ENCODE measurements at regions not wholly inside any gene's neighbourhood (a gene's known extent, or its start where the extent isn't known, plus 50 kb on each side); places are given as distances from the start of the nearest gene placed in this dataset.

DNA sequence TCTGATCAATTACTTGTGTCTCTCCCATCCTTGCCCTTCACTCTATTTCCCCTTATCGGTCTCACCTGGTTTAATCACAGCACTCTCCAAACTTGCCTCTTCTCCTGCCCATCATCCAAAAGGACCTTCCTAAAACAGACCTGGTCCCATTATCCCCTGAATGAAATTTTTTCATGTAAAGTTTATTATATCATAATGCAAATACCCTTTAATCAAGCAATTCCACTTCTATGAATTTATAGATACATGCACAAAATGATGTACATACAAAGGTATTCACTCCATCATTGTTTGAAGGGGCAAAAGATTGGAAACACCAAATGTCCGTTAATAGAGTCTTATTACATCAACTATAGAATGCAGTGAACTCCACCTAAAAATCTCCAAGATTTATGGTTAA, 88.1 kb upstream of the PKDCC start:
- DNase-seq (ENCODE audit: extremely low read depth in 1 of 2, low read depth in 1 of 2): no peak

DNA sequence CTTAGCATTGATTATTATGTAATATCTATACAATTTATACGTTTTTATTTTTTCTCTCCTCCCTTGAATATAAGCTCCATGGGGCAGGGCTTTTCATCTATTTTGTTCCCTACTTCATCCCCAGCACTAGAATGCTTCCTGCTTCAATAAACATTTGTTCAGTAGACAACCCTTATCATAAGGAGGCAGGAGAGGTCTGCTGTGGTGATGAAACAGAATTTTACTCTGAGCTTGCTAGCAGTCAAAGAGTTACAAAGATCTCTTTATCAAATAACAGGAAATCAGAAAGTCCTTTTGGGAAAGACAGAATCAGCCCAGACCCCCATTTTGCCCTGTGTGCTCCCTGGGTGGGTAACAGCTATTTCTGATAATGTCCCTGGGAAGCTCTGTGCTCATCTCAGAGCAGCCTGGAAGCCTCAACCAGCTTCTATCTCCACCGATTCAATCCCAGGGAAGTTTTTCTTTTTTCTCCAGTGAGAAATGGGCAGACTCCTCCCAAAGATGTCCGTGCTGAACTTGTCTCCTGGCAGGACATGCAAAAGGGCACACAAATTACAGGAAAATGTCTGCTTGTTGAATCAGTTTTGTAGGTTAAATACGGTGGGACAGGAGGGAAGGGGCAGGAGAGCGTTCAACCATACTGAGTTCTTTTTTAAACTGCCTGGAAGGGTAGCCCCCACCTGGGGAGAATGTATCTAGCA, 84.7 kb upstream of the PKDCC start:
- no peak for DNase-seq (ENCODE audit: extremely low read depth in 1 of 2, low read depth in 1 of 2)

DNA sequence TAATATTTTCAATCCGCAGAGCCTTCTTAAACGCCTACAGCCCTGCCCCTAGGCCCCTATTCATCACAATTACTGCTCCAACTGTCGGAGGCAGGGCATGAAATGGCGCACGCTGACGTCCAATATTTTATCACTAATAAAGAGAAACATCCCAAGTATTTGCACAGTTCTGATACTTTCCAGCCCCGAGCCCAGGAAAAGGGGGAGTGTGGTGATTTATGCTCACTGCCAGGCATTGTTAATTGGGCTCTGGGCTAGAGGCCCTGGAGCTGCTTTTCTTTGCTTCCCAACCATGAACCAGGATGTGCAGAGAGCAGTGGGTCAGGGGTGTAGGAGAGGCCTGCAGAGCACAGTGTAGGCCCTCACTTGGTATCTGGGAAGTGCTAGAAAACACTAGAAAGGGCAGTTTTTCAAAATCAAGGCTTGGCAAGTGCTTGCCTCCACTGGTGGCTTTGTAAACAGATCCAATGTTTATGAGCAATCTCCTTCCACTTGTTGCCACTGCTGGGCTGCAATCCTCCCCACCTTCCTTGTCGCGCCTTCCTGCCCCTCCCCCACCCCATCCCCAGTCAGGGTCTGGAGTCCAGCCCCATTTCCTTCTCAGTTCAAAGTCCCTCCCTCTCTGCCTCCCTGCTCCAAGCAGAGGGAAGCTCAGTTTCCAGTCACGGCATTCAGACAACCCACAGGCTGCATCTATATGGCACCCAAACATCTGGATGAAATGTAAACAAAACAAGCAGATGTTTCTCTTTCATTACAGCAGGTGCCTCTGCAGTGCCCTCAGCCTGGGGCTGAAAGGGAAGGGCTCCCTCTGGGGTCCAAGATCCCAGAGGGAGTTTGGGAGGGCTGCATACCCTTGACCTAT, 83.9 kb upstream of the PKDCC start:
- no peak for DNase-seq (ENCODE audit: extremely low read depth in 1 of 2, low read depth in 1 of 2)

DNA sequence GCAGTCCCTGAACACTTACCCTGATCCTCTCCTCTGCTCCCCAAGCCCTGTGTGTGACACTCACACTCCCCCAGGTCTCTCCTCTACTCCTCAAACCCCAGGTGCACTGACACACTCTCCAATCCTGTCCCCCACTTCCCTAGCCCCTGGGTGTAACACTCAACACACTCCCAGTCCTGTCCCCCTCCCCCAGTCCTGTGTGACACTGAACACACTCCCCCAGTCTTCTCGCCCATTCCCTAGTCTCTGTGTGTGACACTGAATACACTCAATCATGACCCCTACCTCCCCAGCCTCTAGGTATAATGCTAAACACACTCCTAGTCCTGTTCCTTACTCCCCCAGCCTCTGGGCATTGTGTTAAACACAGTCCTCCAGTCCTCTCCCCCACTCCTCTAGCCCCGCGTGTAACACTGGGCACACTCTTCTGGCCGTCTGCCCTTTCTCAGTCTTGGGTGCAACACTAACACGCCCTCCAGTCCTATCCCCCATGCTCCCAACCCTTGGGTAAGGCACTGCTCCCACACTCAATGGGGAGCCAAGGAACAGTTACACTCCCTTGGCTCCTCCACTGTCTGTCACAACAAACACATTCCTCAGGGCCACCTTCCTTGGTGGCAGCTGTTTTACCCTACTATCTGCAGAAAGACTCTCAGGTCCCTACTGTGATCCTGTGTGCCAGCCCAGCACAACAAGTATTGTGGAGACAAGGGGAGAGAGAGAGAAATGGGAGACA, 82.5 kb upstream of the PKDCC start:
- no peak for DNase-seq (ENCODE audit: extremely low read depth in 1 of 2, low read depth in 1 of 2)

DNA sequence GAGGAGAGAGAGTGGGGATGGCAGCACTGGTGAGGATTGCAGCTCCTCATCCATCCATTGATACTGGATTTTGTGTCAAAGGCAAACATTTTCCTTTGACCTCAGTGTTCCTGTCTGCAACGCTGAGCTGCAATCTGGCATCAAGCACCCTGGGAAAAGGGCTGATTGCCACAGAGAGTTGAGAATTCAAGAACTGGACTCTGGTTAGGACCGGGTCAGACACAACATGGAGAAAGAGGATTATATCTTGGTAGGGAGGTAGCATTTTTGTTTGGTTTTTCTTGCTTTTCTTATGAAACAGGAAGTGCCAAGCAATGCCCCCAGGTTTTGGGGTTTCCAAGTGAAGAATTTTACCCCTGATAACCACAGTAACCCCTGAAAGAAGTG, 81.9 kb upstream of the PKDCC start:
- no peak for DNase-seq (ENCODE audit: extremely low read depth in 1 of 2, low read depth in 1 of 2)

DNA sequence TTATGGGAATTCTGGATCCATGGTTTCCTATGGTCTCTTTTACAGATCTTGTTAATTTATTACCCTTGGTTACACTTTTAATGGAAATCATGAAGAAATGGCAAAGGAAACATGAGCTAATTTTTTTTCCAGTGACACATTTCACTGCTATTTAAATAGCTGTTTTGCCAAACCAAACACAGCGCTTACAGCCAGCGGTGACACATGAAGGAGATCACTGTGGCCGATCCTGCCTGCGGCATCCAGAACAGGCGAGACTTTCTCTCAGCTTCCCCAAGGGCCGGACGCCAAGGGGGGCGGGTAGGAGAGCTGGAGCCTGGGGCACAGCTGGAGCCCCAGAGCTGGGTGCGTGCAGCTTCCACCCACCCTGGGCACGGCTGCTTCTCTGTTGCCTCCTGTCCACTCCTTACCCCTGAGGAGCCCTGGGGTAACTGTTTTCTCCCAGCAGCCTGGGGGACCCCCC, 81.4 kb upstream of the PKDCC start:
- no peak for DNase-seq (ENCODE audit: extremely low read depth in 1 of 2, low read depth in 1 of 2)

DNA sequence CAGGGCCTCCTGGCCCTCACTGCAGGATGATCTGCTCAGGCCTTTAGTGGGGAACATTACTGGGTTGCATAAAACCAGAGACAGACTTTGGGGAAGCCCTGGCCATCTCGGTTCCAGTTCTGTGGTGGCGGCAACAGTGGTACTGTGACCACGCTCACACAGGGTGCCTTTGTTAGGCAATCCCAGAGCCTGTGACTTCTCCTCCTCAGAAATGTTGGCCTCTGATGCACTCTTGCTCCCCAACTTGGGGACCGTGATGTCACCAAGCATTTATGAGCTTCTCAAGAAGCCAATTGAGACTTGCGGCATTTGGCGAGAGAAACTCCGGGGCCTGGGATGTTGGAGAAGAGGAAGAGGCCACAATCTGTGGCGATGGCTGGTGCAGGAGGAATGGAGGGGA, 80.9 kb upstream of the PKDCC start:
- DNase-seq (ENCODE audit: extremely low read depth in 1 of 2, low read depth in 1 of 2): no peak

DNA sequence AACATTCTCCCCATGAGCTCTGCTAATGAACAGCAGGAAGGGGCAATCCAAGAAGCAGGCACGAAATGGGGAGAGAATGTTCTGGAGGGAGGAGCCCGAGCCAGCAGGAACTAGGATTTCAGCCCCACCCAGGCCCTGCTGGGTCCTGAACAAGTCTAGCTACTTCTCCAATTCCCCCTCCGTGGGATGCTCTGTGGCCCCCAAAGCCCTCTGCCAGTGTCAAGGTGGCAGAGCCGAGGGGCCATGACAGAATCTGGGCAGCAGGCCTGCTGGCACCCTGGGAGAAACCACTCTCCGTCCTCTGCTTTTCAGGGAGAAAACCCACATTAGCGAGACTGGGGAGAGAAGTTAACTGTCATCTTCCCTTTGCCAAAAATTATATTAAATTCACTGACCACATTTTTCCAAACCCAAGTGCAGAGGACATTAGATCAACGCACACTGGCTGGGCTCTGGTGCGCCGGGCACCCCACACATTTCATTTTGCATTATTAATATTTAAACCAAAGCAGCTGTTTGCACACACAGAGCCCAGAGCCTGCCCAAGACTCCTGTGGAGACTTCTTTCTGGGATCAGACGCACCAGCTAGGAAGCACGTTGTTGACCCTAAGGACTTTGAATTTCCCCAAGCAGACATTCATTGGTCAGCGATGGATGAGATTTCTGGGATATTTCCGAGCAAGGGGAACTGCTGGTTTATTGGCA, 80.2 kb upstream of the PKDCC start:
- no peak for DNase-seq (ENCODE audit: extremely low read depth in 1 of 2, low read depth in 1 of 2)

DNA sequence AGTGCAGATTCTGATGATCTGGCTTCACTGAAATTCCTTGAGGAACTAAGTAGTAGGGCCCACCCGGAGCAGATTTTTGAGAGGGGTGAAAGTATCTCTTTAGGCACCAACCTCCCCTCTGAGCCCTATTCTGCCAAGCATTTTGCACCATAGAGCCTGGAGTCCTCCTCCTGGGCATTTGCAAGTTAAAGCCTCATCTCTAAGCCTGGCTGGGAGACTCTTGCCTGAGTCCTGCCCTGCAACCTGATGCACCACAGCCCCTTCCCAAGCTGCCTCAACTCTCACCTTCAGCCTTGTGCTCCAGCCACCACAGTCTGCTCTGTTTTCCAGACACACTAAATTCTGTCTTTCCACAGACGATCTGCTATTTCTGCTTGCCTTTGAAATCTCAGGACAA, 79.6 kb upstream of the PKDCC start:
- DNase-seq (ENCODE audit: extremely low read depth in 1 of 2, low read depth in 1 of 2): no peak

DNA sequence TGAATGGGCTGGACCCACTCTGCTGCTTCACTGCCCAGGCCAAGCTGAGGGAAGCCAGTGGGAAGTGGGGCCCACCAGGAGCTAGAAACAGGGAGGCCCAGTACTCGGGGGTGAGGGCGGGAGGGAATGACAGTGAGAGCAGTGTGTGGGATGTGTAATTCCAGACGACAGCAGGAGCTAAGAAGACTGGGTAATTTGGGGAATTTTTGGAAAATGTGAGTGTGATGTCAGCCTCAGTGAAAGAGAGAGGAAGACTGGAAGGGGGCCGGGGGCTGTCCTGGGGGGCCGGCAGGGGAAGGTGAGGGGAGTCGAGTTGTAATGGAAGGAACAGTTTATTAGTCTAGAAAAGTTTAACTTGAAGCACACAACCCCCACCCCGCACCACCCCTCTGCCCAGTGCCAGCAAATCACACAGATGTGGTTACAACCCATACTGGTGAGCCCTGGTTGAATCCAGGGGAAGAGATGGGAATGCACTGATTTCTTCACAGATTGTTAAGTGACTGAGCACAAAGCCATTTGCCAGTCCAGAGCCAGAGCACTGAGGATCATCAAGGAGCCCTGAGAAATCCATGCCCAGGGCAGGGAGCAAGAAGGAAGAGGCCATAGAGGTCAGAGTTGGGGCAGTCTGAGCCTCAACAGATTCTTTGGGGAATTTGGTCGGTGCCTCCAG, 76.7 kb upstream of the PKDCC start:
- DNase-seq (ENCODE audit: extremely low read depth in 1 of 2, low read depth in 1 of 2): no peak

DNA sequence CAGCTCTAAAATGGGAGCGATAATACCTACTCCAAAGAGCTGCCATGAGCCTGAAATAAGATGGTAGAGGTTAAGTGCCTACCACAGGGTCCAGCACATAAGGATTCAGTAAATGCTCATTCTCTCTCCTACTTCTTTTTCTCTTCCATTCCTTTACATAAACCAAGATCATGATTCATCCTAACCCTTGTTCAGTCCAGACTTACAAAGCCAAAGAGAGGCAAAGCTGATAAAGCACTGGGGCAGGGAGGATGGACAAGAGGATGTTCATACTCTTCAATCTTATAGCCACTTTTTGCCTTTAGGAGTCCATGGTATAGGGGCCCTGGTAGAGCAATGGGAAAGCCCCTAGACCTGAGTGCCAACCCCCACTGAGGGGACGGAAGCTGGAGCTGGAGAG, 75.6 kb upstream of the PKDCC start:
- DNase-seq (ENCODE audit: extremely low read depth in 1 of 2, low read depth in 1 of 2): no peak

DNA sequence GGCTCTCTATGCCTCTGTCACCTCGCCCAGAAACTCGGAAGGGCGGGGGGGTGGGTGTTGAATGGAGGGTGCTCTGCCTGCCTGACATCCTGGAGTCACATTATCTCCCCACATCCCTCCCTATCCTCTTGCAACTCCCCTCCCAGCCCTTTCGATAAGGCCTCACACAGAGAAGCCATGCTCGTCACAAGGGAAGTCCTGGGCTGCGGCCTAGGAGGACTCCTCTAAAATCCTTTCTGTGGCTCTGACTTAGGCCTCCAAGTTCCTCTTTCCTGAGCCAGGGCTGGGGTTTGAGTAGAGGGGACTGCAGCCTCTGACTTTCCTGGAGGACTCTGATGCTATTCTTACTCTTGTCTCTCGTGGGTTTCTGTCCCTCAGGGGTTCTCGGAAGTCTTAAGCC, 75.0 kb upstream of the PKDCC start:
- no peak for DNase-seq (ENCODE audit: extremely low read depth in 1 of 2, low read depth in 1 of 2)

DNA sequence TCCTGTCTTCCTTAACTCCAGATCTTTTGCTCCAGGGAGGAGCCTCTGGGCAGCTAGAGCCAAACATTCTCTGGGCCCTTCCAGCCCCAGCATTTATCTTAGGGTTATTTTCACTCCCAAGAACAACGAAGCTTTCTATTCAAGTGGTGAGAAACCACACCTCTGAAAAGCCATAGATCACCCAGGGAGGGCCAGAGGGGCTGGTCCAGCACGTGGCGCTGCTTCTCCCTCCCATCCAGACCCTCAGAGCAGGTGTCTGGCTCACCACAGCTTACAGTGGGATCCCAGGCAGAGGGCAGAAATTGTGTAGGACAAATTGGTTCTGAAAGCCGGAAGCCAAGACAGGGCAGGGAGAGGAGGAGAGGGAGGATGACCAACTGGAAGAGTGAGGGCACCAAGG, 74.0 kb upstream of the PKDCC start:
- DNase-seq (ENCODE audit: extremely low read depth in 1 of 2, low read depth in 1 of 2): no peak

DNA sequence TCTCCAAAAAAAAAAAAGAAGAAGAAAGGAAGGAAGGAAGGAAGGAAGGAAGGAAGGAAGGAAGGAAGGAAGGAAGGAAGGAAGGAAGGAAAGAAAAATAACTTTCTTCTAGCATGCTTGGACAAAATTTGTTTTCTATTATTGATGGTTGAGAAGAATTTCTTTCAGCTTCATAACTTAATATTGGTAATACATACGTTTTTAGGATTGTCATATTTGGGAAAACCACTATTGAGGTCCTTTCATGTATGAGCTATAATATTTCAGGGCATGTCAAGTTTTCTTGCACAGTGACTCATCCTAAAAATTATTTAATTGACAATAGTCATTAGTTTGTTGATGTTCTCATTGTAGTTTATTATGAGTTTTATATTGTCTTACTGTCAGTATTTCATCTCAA, 66.4 kb upstream of the PKDCC start:
- no peak for DNase-seq (ENCODE audit: extremely low read depth in 1 of 2, low read depth in 1 of 2)

DNA sequence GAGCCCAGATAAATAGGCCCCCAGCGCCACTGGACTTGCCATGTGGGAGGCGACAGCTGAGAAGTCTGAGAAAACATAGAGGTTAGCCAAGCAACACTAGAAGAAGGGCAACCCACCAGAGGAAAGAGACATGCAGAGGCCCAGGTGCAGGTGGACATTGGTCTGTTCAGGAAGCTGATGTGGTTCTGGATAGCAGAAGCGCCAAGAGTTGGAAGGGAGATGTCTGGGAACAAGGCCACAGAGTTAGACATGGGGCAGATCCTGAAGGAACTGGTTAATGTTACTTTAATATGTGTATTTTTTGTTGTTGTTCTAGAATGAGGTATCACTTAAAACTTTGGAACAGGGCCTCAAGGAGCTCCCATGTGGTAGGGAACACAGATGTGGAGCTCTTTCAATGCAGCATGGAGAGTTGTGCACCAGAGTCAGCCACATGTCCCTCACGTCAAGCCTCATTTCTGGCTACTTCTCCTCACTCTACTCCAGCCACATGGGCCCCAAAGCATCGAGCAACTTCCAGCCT, 62.2 kb upstream of the PKDCC start:
- no peak for DNase-seq (ENCODE audit: extremely low read depth in 1 of 2, low read depth in 1 of 2)

DNA sequence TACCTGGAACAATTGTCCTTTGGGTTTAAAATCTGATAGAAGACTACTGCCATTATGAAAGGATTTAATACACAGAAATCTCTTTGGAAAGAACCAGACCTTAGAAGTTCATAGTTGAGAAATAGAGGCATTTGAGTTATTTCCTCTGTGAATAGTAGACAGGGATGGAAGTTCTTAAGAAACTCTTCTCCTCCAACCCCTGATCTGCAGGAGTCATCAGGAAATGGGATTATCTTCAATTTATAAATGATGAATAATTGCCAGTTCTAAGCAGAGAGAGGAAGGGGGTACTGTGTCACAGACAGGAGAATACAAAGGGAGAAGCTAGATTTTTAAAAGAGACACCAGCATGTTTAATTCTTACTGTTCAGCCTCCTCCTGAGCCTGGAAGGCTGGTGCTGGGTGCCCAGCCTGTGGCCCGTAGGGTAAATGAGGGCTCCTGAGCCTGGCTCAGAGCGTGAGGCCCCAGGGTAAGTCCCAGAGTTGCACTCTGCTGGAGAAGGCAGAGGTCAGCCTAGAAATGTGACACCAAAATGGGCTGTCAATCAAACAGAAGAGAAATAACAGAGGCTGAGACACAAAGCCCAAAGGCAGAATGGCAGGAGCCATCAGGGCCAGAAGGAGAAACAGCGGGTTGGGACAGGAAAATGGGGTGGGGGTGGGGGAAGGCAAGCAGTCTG, 58.2 kb upstream of the PKDCC start:
- no peak for DNase-seq (ENCODE audit: extremely low read depth in 1 of 2, low read depth in 1 of 2)

DNA sequence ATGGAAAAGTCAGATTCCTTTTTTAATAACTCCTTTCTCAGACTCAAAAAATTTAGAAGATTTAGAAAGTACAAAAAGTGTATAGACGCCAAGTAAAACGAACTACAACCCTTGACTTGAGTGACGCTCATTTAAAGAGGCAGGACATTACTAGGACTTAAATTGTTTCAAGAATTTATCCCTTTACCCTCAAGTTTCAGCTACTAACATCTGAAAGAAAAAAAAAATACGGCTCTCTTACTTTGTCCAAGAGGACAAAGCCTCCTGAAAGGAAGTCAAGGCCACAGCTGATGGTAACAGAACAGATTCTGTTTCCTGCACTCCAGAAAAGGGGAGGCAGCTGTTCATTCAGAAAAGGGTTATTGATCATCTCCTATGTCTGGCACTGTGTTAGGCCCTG, 57.6 kb upstream of the PKDCC start:
- DNase-seq (ENCODE audit: extremely low read depth in 1 of 2, low read depth in 1 of 2): no peak

DNA sequence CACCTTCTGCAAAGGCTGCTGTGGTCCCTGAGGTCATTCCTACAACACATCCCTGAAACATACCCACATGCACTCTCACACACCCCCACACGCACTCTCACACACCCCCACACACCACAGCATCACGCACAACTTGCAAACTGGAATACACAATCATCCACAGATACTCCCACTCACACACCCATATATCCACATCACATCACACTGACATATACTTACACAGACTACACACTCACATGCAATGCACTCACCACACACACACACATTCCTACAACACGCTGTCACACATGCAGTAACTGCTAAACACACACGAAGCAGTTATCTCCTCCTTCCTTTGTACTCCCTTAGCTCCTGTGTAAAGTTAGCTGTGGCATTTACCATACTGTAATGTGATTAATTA, 57.1 kb upstream of the PKDCC start:
- DNase-seq (ENCODE audit: extremely low read depth in 1 of 2, low read depth in 1 of 2): no peak

DNA sequence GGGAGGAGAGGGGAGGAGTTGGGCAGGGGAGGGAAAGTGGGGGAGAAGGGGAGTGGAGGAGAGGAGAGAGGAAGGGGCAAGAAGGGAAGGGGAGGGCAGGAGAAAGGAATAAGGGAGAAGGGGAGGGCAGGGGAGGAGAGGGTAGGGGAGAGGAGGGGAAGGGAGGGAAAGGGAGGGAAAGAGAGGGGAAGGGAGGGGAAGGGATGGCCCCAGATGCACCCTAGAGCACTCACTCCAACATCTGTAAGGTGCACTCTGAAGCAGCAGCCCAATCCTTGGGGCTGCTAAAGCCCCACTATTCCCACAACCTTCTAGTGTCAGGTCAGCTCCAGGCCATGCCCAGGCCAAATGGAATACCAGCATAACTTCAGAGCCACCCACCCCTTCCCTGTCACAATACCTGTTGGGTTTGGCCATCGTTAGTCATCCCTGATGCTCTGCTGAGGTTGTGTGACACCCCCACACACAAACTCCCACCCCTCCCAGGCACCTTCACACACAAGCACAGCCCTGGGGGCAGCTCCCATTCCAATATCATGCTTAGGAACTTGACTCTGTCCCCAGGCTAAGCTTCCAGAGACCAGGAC, 55.7 kb upstream of the PKDCC start:
- DNase-seq (ENCODE audit: extremely low read depth in 1 of 2, low read depth in 1 of 2): no peak
